GM18858 (cell line): ENCODE measurements at regions not wholly inside any gene's neighbourhood (a gene's known extent, or its start where the extent isn't known, plus 50 kb on each side); places are given as distances from the start of the nearest gene placed in this dataset.

Experiments used
- ATAC-seq: cut with Tn5 transposase; IDR thresholded peaks from one replicate; pipeline ENCODE4 v1.9.1; 2021; ENCODE audit not compliant: unreplicated experiment

DNA sequence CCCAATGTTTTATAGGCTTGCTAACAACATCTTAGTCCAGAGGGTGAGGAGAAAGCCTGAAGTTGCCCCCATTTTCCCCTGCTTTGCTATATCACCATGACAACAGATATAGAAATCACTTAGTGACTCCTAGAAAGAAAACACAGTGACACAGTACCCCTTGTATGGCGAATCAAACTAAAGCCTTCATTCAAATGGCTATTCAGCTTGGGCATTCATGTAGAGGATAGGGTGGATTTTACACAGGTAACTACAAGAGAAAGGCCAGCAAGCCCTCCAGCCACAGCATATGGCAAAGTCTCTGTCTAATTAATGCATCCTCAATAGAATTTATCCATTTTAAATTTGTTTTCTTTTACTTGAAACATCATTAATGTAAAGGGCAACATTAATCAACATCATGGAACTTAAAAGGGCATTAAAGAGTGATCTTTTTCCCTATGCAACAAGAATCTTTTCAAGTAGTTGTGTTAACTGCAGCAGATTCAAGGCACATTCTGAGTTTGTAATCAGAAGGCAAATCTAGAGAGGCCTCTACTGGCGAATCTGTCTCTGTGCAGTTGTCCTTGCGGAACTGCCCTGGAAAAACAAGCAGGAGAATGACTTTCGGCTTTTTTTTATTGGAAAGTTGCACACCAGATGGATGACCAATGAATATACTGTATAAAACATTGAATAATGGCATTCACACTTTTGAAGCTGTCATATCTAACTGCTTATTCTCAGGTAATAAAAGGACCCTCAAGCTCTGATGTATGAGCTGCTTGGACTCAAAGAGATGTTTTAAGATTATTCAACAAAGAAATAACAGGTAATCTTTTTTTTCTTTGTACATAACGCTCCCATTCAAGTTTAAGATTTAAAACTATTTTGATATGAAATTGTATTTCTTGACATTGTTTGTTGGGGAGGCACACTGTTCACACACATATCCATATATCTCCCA lies 621.7 kb upstream of the AGTR1 start:
- no peak for ATAC-seq

DNA sequence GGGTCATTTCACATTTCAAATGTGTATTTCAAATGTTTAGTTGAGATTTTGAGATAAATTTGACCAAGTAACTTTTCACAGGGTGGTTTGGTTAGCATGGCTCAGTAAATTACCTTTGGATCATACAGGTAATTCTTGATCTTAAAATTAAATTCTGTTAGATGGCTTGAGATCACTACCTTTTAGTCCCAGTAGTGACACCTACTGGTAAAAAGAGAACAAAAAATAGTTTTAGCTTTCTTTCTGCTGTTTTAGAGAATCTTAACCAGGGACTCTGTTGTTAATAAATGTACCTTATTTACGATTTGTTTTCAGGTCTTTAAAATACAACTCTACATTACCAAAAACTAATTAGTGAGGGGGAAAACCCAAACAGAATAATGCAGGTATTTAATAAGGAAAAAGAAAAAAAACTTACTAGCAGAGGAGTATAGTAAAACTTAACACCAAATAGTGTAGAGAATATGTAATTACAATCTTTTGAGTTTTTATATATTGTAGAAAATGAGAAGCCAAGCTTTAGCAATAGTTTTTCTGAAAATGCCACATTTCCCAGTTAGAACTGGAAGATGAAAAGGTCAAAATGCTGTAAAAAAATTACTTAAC lies 620.3 kb upstream of the AGTR1 start:
- ATAC-seq = no peak

DNA sequence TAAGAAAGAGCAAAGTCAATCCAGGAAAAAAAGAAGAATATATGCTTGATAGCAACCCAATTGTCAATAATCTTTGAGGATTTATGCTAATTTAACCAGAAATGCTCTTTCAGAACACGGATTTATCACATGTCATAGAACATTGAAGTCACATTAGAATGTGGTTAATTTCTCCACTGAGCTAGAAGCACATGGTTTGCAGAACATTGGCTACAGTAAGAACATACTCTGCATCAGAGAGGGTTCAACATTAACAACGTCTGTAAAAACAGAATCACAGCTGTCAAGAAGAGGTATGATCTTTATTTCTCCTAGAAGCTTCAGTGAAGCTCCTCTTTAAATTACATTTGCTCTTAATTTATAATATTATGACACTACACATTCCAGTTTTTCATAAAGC lies 619.7 kb upstream of the AGTR1 start:
- ATAC-seq = no peak

DNA sequence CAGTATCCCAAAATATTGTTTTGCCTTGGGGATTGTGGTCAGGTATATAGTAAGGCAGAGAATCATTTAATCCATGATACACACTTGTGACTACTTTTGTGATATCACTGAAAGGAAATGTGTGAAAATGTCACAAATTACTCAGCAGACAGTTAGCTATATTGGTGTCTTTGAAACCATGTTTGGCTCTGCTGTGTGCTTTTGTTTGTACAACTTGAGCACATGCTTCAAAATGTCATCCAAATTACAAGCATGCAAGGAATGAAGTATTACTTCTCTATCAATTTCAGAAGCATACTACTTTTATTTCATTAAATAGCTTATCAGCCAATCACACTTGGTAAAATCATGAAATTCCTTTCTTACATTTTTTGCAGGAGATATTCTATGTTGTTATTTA lies 619.0 kb upstream of the AGTR1 start:
- no peak for ATAC-seq

DNA sequence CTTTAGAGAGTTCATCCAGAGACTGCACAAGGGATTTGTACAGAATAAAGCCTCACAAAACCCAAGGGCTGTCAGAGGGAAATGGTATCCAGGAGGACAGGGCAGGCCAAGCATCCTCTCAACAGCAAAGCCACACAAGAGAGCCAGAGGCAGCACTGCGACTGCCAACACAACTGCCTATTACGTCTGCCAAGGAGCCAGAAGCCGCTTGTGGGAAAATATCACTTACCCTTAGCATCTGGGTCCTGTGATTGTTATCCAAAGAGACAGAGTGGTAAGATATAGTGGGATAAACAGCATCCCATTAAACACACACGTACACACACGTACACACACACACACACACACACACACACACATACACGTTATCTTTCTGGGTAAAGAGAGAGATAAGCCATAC lies 618.3 kb upstream of the AGTR1 start:
- no peak for ATAC-seq

DNA sequence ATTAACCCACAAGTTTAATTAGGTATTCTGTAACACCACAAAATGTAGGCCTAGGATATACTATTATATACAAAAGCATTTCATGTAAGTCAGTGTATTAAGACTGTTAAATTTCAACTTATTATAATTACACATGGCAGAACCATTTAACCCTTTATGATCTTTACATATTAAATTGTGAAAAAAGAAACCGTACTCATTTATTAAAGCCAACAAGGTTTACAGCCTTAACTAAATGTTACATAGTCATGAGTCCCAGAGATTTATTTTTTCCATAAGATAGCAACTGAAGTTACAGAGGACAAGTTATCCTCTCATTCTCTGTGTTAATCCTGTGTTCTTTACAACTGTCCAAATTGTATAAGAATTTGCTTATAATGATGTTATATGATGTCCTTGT lies 615.8 kb upstream of the AGTR1 start:
- no peak for ATAC-seq

DNA sequence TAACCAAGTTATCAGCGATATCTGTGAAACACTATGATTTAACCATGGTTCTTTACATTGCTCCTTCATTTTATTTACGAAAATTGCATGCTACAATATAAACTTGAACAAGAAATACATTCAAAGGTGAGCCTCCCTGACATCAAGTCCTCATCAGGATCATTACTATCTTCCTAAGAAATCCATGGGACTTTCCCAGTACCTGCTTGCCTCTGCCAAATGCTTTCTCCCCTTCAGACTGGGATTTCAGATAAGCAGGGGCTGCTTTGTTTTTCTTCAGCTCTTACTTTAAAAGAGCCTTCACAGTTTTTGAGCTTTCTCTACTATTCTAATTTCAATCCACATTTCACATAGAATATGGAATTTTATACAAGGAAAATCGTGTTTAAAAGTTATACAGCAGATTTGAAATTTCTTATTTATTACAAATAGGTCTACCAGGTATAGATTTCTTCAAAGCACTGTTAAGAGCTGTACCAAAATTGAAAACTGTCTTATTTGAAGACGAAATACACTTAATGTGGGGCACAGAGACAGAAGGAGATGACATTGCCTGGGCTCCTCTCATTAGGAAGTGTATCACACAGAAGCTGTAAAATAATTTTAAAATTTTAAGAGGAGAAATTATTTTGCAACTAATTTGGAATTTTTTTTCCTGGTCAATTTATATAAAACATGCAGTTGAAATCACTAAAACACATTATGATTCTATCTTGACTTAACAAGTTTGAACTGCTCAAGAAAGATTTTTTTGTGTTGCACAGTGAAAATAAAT lies 615.0 kb upstream of the AGTR1 start:
- ATAC-seq = no peak

DNA sequence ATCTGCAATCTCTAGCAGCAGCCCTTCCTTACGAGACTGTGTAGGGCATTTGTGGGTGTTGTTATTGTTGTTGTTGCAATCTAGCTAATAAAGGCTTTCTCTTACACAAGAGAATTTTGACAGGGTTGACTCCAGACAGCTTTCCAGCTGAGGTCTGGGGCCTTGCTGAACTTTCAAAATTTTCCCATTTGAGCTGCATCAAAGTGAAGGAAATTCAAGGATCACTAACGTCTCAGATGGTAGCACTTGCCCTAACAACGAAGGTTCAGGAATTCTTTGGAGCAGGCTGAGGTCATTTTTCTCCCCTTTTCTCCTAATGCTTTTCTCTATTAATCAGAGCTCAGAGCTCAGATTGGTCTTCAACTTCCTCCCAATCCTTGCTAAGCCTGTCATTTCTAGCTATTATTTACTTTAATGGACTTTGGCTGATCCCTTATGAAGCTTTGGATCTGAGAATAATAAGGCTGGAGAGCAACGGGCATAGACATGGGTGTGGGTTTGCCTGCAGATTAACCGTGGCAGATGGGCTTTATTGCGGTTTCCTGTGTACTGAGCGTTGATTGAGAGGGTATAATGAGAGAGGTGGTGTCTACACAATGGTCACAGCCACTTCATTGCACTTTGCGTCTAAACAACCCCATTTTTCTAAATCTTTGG lies 614.0 kb upstream of the AGTR1 start:
- no peak for ATAC-seq

DNA sequence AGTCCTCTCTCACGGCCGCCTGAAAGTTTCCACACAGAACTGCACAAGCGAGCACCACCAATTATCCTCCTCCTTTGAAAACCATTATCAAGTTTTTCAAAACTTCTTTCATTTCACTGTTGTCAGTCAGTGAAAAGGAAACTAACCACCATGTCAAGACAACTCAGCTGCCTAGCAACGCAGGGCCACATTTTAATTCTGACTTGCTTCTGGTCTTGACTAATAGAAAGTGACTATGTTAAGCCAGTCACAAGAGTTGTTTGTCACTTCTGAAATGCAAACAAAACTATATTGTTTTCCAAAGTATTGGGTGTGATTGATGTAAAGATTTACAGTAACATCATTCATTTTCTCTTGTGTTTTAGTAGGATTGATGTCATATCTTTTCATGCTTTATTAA lies 612.8 kb upstream of the AGTR1 start:
- ATAC-seq = peak; percentile 86

DNA sequence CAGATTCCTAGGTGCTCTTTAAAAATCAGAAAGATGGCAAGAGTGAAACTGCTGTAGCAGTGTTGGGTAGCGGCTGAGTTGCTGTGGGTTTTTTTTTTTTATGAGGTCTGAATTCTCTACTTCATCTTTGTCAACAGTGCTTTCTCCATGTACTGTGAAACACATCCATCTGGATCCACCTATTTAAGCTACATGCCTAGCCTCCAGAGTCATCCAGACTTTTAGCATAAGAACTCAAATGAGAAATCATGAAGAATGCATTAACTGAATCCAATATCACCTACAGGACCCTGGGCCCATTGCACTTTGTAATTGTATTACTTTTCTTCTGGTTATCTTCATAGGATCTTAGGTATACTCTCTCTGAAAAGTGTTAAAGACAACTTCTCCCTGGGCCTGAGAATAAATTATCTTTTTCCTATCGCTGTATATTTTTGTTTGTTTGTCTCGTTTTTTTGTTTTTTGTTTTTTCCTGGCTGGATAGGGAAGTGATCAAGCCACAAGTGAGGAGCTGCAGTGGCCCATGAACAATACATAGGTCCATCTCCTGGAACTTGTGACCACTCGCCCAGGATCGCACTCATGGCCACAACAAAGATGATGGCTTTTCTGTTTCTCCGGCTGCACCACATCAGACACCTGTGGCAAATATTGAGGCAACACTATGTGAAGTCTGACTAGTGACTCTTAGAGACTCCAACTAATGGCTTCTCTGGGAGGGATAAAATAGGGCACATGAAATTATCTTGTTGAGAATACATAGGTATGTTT lies 609.9 kb upstream of the AGTR1 start:
- ATAC-seq = no peak

DNA sequence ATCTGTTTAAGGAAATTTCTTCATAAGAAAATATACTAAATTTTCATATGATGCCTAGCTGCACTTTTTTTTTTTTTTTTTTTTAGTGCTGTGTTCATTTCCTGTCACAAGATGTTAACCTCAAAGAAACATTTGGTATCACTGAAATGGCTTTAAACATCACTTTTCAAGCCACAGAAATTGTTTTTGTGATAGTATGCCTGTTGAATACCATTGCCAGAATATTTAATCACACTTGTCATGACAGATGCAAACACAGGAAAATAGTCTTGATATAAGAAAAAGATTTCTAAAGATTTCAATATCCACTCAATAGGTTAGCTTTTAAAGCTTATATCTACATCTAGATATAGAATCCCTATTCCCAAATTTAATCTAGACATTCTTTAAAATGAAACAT lies 608.5 kb upstream of the AGTR1 start:
- ATAC-seq = no peak

DNA sequence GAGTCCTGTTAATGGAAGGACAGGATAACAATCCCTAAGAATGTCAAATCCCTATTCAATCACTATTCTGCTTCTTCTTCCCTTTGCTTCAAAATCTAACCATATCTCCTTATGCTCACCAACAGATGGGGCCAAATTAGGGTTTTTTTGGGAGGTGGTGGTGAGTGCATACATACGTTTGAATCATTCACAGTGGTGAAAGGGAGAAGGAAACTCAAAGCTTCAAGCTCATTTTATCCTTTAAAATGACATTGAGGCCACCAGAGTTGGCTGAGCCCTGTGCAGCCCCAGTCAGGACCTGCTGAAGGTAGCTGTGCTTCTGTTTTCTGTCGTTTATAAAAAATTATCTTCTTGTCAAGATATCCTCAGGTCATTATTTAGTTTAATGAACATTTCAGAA lies 607.5 kb upstream of the AGTR1 start:
- ATAC-seq = no peak

DNA sequence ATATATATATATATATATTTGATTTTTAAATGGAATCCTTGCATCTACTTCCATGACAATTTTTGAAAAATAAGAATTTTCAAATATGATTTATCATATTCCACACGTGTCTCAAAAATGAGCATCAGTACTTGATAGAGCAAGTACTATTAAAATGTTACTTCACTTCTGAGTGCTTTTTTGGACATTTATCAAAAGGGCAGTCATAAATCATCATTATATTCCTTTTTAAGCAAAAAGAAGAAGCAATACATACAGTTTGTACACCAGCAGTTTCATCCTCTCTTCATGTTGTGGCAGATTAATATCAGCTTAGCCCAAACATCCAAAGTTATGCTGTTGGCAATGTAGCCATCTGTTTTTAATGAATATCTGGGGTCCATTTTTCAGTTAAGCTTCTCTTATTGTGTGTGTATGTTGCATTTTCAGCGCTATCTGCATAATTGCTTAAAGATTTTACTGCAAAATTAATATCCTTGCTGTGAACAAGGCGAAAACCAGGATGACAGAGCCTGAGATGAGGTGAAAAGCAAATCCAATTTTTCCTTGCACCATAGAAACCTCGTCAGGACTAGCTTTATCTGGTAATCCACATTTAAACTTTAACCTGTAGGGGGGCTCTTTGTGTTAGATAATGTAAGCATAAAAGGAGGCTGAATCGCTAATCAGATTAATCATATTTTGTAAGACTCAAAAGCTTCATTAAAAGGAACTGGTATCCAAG lies 604.9 kb upstream of the AGTR1 start:
- ATAC-seq = no peak

DNA sequence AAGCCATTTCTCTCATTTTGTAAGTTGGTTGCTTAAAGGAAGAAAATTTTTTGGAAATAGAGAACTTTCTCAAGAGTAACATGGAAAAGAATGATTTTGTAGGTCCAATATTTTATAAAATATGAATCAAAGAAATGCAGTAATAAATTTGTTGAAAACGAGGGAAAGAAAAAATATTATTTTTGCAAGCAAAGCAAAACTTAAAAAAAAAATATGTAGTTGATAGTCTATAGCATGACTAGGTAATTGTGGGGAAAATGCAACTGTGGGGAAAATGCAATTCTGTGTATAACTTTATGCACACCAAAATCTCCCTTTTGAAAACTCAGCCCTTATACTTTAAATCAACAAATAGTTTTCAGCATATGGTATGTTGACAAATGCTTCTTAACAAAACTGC lies 604.0 kb upstream of the AGTR1 start:
- ATAC-seq = no peak

DNA sequence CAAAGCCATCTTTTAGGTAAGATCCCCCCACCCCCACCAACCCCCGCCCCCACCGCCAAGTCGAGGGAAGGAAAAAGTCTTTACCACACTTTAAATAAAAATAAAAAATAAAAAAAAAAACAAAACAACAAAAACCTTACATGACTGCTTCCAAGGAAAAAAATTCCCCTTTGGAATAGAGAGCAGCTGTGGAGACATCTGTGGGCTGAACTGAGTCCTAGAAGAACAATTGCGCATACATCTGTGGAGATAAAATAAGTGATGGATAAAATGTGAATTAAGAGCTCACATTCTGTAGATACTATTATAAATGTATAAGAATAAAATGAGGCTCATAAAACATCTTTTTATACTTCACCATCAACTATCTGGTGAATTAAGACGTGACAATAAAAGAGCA lies 601.7 kb upstream of the AGTR1 start:
- no peak for ATAC-seq

DNA sequence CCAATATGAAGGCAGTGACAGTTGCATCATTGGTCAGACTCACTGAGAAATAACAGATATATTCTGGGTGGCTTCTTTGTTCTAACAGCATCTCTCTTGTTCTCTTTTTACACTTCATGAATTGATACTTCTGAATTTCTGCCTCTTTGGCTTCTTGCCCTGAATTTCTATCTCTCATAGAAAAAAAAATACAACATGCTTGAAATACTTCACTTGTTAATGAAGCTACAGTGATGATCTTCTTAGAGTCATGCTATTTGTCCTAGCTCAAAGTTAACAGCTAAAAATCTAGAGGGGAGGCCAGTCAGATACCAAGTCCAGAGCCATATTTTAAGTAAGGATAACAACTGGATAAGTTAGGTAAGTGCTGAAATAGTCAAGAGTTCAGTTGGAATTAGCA lies 597.2 kb upstream of the AGTR1 start:
- no peak for ATAC-seq

DNA sequence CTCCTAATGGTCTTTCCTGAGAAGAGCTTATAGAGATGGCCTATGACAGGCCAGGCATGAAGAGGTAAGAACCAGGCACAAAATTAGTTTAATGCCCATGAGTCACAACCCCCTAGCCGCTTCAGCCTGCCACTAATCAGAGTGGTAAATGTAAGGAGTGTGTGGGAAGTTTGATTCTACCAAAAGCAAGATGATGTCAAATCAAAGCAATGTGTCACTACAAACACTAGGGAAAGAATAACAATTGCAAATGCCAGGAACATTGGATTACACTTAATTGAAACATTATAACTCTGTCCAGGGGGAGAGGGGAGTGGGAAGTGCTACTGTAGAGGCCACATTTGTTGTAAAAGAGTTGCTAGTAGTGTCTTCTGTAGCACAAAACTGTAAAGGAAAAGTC lies 596.6 kb upstream of the AGTR1 start:
- ATAC-seq = no peak

DNA sequence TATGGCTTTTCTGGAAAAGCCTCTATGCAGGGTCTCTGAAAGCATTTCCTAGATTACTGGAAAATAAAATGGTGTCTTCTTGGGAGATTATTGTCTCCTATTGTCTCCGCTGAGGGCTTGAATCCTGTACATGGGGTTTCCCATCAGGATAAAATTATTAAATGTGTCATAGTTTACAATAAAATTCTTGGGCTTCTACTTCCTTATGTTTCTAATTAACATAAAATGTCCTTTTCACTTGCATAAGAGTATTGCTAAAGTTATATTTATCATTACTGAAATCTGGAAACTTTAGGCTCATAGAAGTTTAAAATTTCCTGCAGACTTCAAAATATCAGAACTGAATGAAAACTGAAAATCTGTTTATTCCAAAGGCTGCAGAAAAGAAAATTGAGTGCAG lies 595.5 kb upstream of the AGTR1 start:
- ATAC-seq = no peak

DNA sequence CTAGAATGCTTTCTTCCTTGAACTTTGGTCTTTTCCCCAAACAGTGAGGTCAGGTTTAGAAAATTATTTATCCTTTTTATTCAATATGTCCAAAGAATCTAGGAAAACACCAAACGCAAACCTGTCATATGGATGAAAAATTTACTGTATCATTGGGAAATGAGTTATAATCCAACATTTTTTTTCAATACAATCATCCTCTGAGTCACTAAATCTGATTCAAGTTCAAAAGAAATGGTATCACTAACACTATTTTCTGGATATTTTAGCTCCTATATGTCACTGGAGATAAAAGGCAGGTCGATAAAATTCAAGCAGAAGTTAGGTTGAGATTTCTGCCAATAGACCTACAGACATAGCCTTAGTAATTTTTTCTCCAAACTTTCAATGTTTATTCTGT lies 591.6 kb upstream of the AGTR1 start:
- no peak for ATAC-seq

DNA sequence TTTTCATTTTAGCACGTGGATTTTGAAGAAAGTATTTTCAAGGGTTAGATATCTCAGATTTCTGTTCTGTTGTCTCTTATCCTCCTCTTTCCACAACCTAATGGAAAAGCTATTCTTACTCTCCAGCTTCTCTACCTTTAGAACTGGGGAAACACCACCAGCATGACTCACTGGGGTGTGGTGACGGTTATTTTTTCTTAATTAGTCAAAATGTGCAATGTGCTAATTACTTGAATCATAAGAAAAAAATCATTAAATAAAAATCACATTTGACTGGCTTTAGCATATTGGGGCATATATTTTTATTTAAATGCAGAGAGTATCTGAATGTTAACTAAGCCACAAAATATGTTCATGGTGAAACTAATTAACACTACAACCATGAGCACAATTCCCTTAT lies 570.7 kb upstream of the AGTR1 start:
- ATAC-seq = no peak
